H9 (cell line): ENCODE measurements at regions not wholly inside any gene's neighbourhood (a gene's known extent, or its start where the extent isn't known, plus 50 kb on each side); places are given as distances from the start of the nearest gene placed in this dataset.

Experiments
- DNase-seq: peaks from one replicate; pipeline ENCODE4 v3.0.0-alpha.2; 2017
- H2AFZ ChIP-seq: one replicate; pipeline ENCODE4 v1.6.1; 2013; ENCODE audit warnings: mild to moderate bottlenecking, low read length, control low read depth, moderate library complexity
- H2AK5ac ChIP-seq: 2 replicates; pipeline ENCODE4 v1.6.1; 2013; ENCODE audit warnings: low read length, control low read depth, mixed read lengths; ENCODE audit not compliant: insufficient read length
- H2BK120ac ChIP-seq: one replicate; pipeline ENCODE4 v1.6.1; 2013; ENCODE audit warnings: low read depth, mild to moderate bottlenecking, low read length, control low read depth, inconsistent platforms; ENCODE audit not compliant: poor library complexity, severe bottlenecking
- H2BK12ac ChIP-seq: 2 replicates; pipeline ENCODE4 v1.6.1; 2013; ENCODE audit warnings: low read length, control low read depth, mixed read lengths, low read depth; ENCODE audit not compliant: insufficient read length
- H2BK15ac ChIP-seq: 2 replicates; pipeline ENCODE4 v1.6.1; 2013; ENCODE audit warnings: low read depth, low read length, control low read depth
- H2BK20ac ChIP-seq: one replicate; pipeline ENCODE4 v1.6.1; 2013; ENCODE audit warnings: low read depth, mild to moderate bottlenecking, low read length, control low read depth, inconsistent platforms; ENCODE audit not compliant: poor library complexity, severe bottlenecking
- H2BK5ac ChIP-seq: 2 replicates; pipeline ENCODE4 v1.6.1; 2013; ENCODE audit warnings: low read length, control low read depth, mixed read lengths; ENCODE audit not compliant: insufficient read length
- H3K14ac ChIP-seq: 2 replicates; pipeline ENCODE4 v1.6.1; 2013; ENCODE audit warnings: low read length, control low read depth; ENCODE audit not compliant: insufficient read depth
- H3K18ac ChIP-seq: 2 replicates; pipeline ENCODE4 v1.6.1; 2013; ENCODE audit warnings: low read depth, mild to moderate bottlenecking, mixed read lengths, low read length, control low read depth; ENCODE audit not compliant: insufficient read length
- H3K23ac ChIP-seq: 2 replicates; pipeline ENCODE4 v1.6.1; 2013; ENCODE audit warnings: low read length, control low read depth, mixed read lengths, low read depth; ENCODE audit not compliant: insufficient read length
- H3K23me2 ChIP-seq: 2 replicates; pipeline ENCODE4 v1.6.1; 2013; ENCODE audit warnings: low read depth, mild to moderate bottlenecking, mixed read lengths, low read length, control low read depth; ENCODE audit not compliant: insufficient read length, poor library complexity, severe bottlenecking
- H3K27ac ChIP-seq: 2 replicates; pipeline ENCODE4 v1.5.1; 2013; ENCODE audit warnings: low read length, control low read depth, mixed read lengths, low read depth; ENCODE audit not compliant: insufficient read length
- H3K27me3 ChIP-seq: 2 replicates; pipeline ENCODE4 v1.6.1; 2013; ENCODE audit warnings: low read length, control low read depth, inconsistent platforms; ENCODE audit not compliant: insufficient read depth
- H3K4ac ChIP-seq: 2 replicates; pipeline ENCODE4 v1.6.1; 2013; ENCODE audit warnings: low read depth, mild to moderate bottlenecking, control low read depth, inconsistent platforms, low read length, moderate library complexity
- H3K4me1 ChIP-seq: 2 replicates; pipeline ENCODE4 v1.6.1; 2013; ENCODE audit warnings: low read length, control low read depth, inconsistent platforms; ENCODE audit not compliant: insufficient read depth
- H3K4me2 ChIP-seq: 2 replicates; pipeline ENCODE4 v1.6.1; 2013; ENCODE audit warnings: low read length, control low read depth, mixed read lengths; ENCODE audit not compliant: insufficient read length, insufficient read depth
- H3K56ac ChIP-seq: 2 replicates; pipeline ENCODE4 v1.6.1; 2013; ENCODE audit warnings: low read depth, mild to moderate bottlenecking, mixed read lengths, low read length, control low read depth; ENCODE audit not compliant: insufficient read length
- H3K79me1 ChIP-seq: 2 replicates; pipeline ENCODE4 v1.6.1; 2013; ENCODE audit warnings: low read depth, mild to moderate bottlenecking, moderate library complexity, low read length, control low read depth, inconsistent platforms; ENCODE audit not compliant: insufficient read depth, poor library complexity, severe bottlenecking
- H3K79me2 ChIP-seq: 2 replicates; pipeline ENCODE4 v1.6.1; 2013; ENCODE audit warnings: low read length, control low read depth, inconsistent platforms; ENCODE audit not compliant: insufficient read depth
- H3K9ac ChIP-seq: 2 replicates; pipeline ENCODE4 v1.6.1; 2013; ENCODE audit warnings: low read length, control low read depth, mixed read lengths; ENCODE audit not compliant: insufficient read length; ENCODE audit errors: extremely low read depth
- H3K9me3 ChIP-seq: one replicate; pipeline ENCODE4 v1.6.1; 2013; ENCODE audit warnings: low read depth, low read length, inconsistent platforms; ENCODE audit not compliant: control insufficient read depth
- H3T11ph ChIP-seq: one replicate; pipeline ENCODE4 v1.6.1; 2013; ENCODE audit warnings: mild to moderate bottlenecking, low read length, control low read depth, inconsistent platforms
- H4K20me1 ChIP-seq: one replicate; pipeline ENCODE4 v1.6.1; 2013; ENCODE audit not compliant: control insufficient read depth, insufficient read length, insufficient read depth
- H4K5ac ChIP-seq: 2 replicates; pipeline ENCODE4 v1.6.1; 2013; ENCODE audit warnings: low read depth, mild to moderate bottlenecking, mixed read lengths, low read length, control low read depth; ENCODE audit not compliant: insufficient read length
- H4K8ac ChIP-seq: replicated peaks from 2 replicates; pipeline ENCODE4 v1.6.1; 2013; ENCODE audit warnings: low read length, control low read depth, mixed read lengths, low read depth; ENCODE audit not compliant: insufficient read length
- H4K91ac ChIP-seq: 2 replicates; pipeline ENCODE4 v1.6.1; 2013; ENCODE audit warnings: low read depth, mild to moderate bottlenecking, moderate library complexity, mixed read lengths, low read length, control low read depth; ENCODE audit not compliant: insufficient read length
- H3K27ac Mint-ChIP-seq, 3 experiments: 2 replicates in 2 of 3; 3 replicates in 1 of 3; pipeline ENCODE4 v1.8.0; 2020 to 2021; ENCODE audit warnings: mixed read lengths in 3 of 3, mild to moderate bottlenecking in 1 of 3, moderate library complexity in 1 of 3
- H3K27me3 Mint-ChIP-seq: 2 replicates; pipeline ENCODE4 v1.8.0; 2021; ENCODE audit warnings: low read depth, mild to moderate bottlenecking, moderate library complexity, mixed read lengths
- H3K36me3 Mint-ChIP-seq, 3 experiments: 2 replicates in 2 of 3; 3 replicates in 1 of 3; pipeline ENCODE4 v1.8.0; 2020 to 2021; ENCODE audit warnings: low read depth in 3 of 3, mixed read lengths in 3 of 3; ENCODE audit not compliant: insufficient read depth in 1 of 3
- H3K4me1 Mint-ChIP-seq, 2 experiments: 2 replicates each; pipeline ENCODE4 v1.8.0; 2020; ENCODE audit warnings: mixed read lengths in 2 of 2
- H3K4me3 Mint-ChIP-seq, 2 experiments: 2 replicates in 1 of 2; 3 replicates in 1 of 2; pipeline ENCODE4 v1.8.0; 2020 to 2021; ENCODE audit warnings: mild to moderate bottlenecking in 2 of 2, mixed read lengths in 2 of 2, moderate library complexity in 1 of 2
- H3K9me3 Mint-ChIP-seq, 2 experiments: 2 replicates in 1 of 2; 3 replicates in 1 of 2; pipeline ENCODE4 v1.8.0; 2020; ENCODE audit warnings: mild to moderate bottlenecking in 2 of 2, mixed read lengths in 2 of 2, moderate library complexity in 1 of 2
- WGBS: extraction: QIAGEN DNeasy Blood & Tissue Kit; methylation state at CpG from one replicate; pipeline ENCODE4 v1.1.7; 2013; ENCODE audit warnings: missing lambda C conversion rate, low lambda C conversion rate, mixed read lengths; ENCODE audit not compliant: insufficient read length; ENCODE audit errors: extremely low coverage; 5-methylcytosine and 5-hydroxymethylcytosine counted together
- TF ChIP-seq, protein P1 (sequence below): fragments of 200-600 bp; sonication (generic); conservative IDR thresholded peaks from 3 replicates; pipeline ENCODE4 v1.8.0; 2021; ENCODE audit warnings: antibody characterized with exemption, mild to moderate bottlenecking

DNA sequence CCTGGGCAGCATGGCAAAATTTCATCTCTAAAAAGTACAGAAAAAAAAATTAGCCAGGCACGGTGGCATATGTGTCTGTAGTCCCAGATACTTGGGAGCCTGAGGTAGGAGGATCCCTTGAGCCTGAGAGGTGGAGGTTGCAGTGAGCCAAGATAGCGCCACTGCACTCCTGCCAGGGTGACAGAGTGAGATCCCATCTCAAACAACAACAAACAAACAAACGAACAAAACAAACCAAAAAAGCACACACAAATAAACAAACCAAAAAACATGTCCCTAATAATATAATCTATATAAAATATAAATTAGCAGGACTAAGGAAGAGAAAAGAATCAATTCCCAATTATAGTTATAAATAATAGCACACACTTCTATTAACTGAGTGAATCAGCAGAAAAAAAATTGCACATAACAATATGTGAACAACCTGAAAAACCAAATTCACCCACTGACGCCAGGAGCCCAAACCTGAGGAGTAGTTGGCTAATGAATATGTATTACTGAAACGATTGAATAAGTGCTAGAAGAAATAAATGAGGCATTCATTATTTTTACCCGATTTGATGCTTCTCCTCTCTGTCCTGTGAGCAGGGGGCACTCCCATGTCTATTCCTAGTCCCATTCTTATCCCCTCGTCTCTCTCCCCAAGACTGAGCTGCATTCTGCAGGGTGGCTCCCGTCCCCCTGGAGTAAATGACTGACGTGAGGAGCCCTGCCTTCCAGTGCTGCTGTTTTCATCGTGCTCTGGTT, 108.2 kb upstream of the TOP3B start:
- no peak overlapping the region for H4K5ac ChIP-seq
- H3K27me3 ChIP-seq = peaks cover 81% of the 10 kb centered on the region
- Mint-ChIP-seq H3K27ac (no peak overlapping the region), H3K9me3 (no peaks in the 10 kb centered on the region), H3K4me3 (no peak overlapping the region), H3K4me1 (no peaks in the 10 kb centered on the region), H3K27me3 (peaks cover 100% of the 10 kb centered on the region), H3K36me3 (no peaks in the 10 kb centered on the region)
- no peak overlapping the region for H2AFZ ChIP-seq
- no peak overlapping the region for H3K4ac ChIP-seq
- TF ChIP-seq, protein P1, sequence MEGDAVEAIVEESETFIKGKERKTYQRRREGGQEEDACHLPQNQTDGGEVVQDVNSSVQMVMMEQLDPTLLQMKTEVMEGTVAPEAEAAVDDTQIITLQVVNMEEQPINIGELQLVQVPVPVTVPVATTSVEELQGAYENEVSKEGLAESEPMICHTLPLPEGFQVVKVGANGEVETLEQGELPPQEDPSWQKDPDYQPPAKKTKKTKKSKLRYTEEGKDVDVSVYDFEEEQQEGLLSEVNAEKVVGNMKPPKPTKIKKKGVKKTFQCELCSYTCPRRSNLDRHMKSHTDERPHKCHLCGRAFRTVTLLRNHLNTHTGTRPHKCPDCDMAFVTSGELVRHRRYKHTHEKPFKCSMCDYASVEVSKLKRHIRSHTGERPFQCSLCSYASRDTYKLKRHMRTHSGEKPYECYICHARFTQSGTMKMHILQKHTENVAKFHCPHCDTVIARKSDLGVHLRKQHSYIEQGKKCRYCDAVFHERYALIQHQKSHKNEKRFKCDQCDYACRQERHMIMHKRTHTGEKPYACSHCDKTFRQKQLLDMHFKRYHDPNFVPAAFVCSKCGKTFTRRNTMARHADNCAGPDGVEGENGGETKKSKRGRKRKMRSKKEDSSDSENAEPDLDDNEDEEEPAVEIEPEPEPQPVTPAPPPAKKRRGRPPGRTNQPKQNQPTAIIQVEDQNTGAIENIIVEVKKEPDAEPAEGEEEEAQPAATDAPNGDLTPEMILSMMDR = no peak
- no peaks in the 10 kb centered on the region for H3K4me1 ChIP-seq
- H3K14ac ChIP-seq = no peak overlapping the region
- H4K20me1 ChIP-seq = no peaks in the 10 kb centered on the region
- no peaks in the 10 kb centered on the region for H3K79me1 ChIP-seq
- H2BK5ac ChIP-seq = no peak overlapping the region
- H2BK15ac ChIP-seq = no peak overlapping the region
- no peaks in the 10 kb centered on the region for H3K23me2 ChIP-seq
- no peaks in the 10 kb centered on the region for H3K9me3 ChIP-seq
- no peak overlapping the region for H2AK5ac ChIP-seq
- H3K23ac ChIP-seq = no peak overlapping the region
- no CpG with 5 or more reads among the region's 10 CpGs for WGBS
- no peak overlapping the region for H2BK20ac ChIP-seq
- no peak overlapping the region for H3T11ph ChIP-seq
- H3K4me2 ChIP-seq = no peak overlapping the region
- H2BK120ac ChIP-seq = no peak overlapping the region
- H2BK12ac ChIP-seq = no peak overlapping the region
- H3K79me2 ChIP-seq = no peaks in the 10 kb centered on the region
- H3K9ac ChIP-seq = no peak overlapping the region
- no peak overlapping the region for H4K8ac ChIP-seq
- no peak overlapping the region for H3K18ac ChIP-seq
- no peak overlapping the region for H4K91ac ChIP-seq
- no peak overlapping the region for H3K27ac ChIP-seq
- no peak for DNase-seq
- no peak overlapping the region for H3K56ac ChIP-seq
